AML-193 (cell line): ENCODE measurements at regions not wholly inside any gene's neighbourhood (a gene's known extent, or its start where the extent isn't known, plus 50 kb on each side); places are given as distances from the start of the nearest gene placed in this dataset.

ENCODE experiments used
- DNase-seq, 2 experiments: peaks; one replicate each; lab custom pipeline; 2025; lab: John Stamatoyannopoulos, UW

- no peak for DNase-seq
These were observed 68.4 kb upstream of the NOX3 start for GRCh38 chr6:155523821-155524651.

- DNase-seq, result no peak
These were observed 66.1 kb upstream of the NOX3 start for GRCh38 chr6:155521719-155522118.

GRCh38 chr6:155520078-155520477 is 64.4 kb upstream of the NOX3 start:
- no peak for DNase-seq

GRCh38 chr6:155519176-155519738 is 63.6 kb upstream of the NOX3 start:
- DNase-seq, result no peak

- no peak for DNase-seq
These were observed 61.7 kb upstream of the NOX3 start for GRCh38 chr6:155517294-155517693.

- no peak for DNase-seq
These were observed 55.2 kb upstream of the NOX3 start for GRCh38 chr6:155510879-155511278.

- no peak for DNase-seq
These were observed 54.3 kb upstream of the NOX3 start for GRCh38 chr6:155509743-155510475.

GRCh38 chr6:155505608-155505989 is 50.0 kb upstream of the NOX3 start:
- no peak for DNase-seq
